Activated naive CD4-positive, alpha-beta T cell treated with anti-CD3 and anti-CD28 coated beads, Interleukin-2, amount 50 U/mL, for 16 hours (primary cell): ENCODE measurements at regions not wholly inside any gene's neighbourhood (a gene's known extent, or its start where the extent isn't known, plus 50 kb on each side); places are given as distances from the start of the nearest gene placed in this dataset.

Experiments used
- DNase-seq: peaks from one replicate; pipeline ENCODE4 v3.0.0-alpha.2; 2020

DNA sequence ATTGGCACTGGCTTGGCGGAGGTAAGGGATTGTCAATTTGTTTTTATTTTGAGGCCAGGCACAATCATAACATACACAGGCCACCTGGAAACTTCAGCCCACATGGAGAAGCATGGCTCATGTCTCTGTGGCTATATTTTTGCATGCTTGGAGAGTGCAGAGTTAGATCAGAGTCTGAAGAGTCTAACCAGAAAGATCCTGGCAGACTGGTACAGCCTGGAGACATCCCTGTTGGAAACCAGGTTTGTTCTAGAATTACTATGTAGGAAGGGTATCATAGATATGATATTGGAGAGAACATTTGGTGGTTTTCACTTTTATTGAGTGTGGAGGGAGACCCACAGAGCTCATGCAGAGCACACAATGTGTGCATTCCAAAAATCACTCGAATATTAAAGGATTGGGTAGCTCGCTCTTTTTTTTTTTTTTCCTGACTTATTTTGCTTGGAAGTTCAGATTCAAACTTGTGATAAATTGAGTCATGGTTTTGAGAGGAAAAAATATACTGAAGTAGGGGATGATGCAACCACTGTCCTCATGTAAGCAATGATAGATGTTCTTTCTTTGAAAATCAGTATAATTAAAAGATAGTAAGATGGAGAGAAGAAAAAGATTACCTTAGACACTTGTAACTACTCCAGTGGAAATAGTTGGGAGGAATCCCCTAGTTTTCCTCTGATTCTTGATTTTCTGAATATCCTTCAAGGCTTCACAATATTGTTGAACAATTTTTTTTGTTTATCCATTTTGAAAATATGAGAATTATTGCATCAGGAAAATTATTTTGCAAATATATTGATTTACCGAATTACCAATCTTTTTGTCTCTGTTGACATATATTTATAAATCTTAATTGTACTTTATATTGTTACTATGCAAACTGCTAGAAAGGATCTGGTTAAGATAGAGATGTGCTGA, 185.7 kb upstream of the ZEB2 start:
- no peak for DNase-seq

- DNase-seq, result no peak
These were observed 184.8 kb upstream of the ZEB2 start for GRCh38 chr2:144704709-144705095.

- DNase-seq, result no peak
These were observed 184.2 kb upstream of the ZEB2 start for GRCh38 chr2:144703852-144704708.

- DNase-seq, result no peak
These were observed 182.1 kb upstream of the ZEB2 start for GRCh38 chr2:144702051-144702450.

- DNase-seq, result no peak
These were observed 181.3 kb upstream of the ZEB2 start for GRCh38 chr2:144701259-144701658.

- no peak for DNase-seq
These were observed 178.2 kb upstream of the ZEB2 start for GRCh38 chr2:144698156-144698555.

- no peak for DNase-seq
These were observed 175.7 kb upstream of the ZEB2 start for GRCh38 chr2:144695657-144696056.

DNA sequence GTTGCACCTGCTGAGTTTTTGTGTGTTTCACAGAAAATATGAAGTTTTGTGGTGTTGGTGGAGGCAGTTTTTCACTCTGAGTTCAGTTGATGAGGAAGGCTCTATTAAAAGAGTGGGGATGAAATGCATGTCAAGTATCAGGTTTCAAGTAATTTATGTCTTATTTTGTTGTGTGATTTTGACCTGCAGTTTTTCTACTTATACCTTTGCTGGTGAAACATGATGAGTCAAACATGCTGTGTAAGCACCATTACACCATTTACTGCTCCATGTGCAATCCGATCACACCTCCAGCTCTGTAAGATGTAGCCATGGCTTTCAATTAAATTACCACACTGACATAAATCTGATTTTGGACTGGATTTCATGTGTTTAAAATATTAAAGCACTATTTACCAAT, 174.5 kb upstream of the ZEB2 start:
- DNase-seq, result no peak

DNA sequence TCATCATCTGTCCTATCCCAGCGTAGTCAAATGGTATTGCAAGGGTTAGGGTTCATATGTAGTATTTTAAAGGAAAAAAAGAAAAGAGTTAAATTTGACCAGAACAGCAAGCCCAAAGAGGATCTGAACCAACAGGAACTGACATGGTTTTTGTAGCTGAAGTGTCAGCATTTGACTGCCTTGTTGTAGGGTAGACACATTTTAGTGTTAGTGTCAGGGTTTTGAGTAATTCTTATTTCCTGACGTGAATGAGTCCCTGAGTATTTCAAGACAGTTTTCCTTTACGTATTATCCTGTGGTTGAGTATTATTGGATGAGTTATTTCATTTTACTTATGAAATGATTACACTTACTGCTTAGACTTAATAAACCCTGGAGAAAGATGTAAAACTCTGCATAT, 173.3 kb upstream of the ZEB2 start:
- DNase-seq, result no peak

GRCh38 chr2:144692661-144693060, 172.7 kb upstream of the ZEB2 start:
- no peak for DNase-seq

GRCh38 chr2:144690771-144691170, 170.9 kb upstream of the ZEB2 start:
- no peak for DNase-seq

DNA sequence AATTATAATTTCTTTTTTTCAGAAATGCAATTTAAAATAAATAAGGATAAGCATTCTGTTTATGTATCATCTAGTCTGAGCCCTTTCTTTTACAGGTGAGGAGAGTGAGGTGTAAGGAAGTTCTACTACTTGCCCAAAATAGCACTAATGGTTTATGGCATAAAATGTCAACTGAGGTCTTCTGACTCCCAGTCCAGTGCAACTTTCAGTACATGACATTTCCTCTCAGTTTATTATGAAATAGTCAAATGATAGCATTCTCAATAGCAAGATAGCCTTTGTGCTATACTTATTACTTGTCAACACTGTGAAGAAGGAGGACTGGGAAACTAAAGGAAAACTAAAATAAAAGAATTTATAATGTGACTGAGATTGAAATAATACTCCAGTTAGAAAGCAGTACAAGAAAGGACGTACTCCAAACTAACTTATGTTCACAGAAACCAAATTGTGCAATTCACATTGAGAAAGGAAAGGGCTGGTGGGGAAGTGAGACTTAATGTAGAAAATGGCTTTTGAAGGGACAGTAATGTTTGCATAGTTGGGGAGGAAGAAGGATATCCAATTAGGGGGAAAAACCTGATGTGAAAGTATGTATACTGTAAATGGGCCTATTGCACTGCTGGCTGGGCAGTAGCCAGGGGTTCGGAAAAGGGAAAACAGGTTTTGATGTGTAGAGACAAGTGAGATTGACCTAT, 166.7 kb upstream of the ZEB2 start:
- DNase-seq, result no peak

GRCh38 chr2:144683966-144684365, 164.0 kb upstream of the ZEB2 start:
- DNase-seq, result no peak

GRCh38 chr2:144683107-144683753, 163.3 kb upstream of the ZEB2 start:
- DNase-seq, result no peak

DNA sequence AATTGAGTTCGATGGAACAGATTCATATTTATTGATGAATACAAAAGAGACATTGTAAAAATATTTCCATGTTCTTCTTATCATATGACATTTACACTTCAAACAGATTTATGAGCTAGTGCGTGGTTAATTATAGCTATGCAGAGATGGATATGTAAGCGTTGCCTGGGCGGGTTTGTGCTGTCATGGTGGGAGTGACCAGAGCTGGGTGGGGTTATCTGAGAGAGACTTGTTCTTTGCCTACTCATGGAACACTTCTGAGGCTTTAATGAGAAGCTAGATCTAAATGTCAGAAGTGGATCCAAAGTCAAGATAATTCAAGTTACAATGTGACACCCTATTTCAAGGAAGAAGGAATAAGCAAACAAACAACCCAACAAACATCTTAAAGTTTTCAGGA, 162.3 kb upstream of the ZEB2 start:
- no peak for DNase-seq

GRCh38 chr2:144681389-144681788, 161.5 kb upstream of the ZEB2 start:
- DNase-seq, result no peak

- DNase-seq, result no peak
These were observed 160.0 kb upstream of the ZEB2 start for GRCh38 chr2:144679942-144680341.

- DNase-seq, result no peak
These were observed 158.8 kb upstream of the ZEB2 start for GRCh38 chr2:144678736-144679135.

DNA sequence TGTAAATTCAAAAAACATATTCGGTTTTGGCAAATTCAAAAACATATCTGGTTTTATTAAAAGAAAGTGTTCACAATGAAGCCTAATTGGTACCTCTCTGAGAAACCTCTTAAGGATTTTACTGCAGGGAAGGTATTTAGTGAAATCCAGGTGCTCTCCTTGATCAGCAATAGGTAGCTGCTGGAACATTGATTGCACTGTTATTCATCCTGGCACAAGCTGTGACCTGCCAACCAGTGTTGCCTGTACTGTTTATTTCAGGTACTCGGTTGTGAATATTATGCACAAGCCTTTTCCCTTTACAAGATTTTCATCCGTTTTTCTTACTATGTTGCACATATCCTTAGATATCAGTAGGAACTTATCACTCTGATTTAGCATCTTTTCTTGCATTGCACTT, 155.8 kb upstream of the ZEB2 start:
- no peak for DNase-seq

DNA sequence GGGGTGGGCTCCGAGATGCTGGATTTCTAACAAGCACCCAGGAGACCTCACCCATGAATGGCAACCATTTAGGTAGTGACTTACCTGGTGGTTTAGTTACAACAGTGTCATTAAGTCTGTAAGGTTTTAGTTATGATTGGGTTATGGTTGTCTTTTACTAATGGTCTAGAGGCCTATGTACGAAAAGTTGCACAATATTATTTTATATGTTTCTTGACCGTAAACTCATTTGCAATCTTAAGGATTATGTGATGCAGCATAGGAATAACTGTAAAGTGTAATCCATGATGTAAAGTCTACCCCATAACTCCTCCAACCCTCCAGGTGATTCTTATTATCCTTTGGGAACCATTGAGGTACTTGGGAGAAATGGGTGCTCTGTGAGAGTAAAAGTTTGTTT, 155.4 kb upstream of the ZEB2 start:
- DNase-seq, result no peak

DNA sequence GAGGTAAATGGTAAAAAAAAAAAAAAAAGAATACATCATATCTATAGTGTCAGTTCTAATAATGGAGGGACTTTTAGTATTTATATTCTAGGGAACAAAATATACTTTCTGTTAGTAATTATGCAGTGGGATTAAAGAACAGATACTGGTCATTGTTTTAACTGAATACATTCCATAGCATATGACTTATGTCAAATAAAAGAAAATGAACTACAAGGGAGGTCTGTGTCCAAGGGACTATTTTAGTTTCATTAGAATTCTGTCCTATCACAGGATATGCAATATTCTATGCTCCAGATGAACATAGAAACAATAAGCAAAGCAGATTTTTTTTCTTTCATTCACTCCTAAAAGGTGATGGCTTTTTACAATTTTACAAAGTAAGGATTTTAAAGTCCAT, 154.2 kb upstream of the ZEB2 start:
- no peak for DNase-seq

DNA sequence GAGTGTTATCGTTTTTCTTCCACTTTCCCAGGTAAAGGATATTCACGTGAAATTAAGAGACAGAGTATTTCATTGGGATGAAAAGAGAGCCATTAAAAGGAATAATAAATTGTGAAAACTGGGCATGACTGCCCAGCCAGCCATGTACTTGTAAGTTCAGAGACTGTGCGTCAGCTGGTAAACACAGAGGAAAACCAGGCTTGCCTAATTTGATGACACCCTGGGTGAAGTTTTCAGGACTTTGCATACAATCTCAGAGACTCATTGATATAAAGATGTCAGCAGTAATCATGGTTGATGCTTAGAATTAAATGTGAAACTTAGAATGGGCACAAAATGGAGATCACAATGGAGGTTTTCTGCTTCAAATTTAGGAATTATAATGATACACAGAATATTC, 153.5 kb upstream of the ZEB2 start:
- DNase-seq, result no peak
